ENCODE measurements at regions not wholly inside any gene's neighbourhood (a gene's known extent, or its start where the extent isn't known, plus 50 kb on each side); places are given as distances from the start of the nearest gene placed in this dataset.

GRCh38 chr3:99175276-99175812 is 273.8 kb upstream of the DCBLD2 start:
- no peak overlapping the region for H3K18ac ChIP-seq (ENCODE audit: low read length)
- H2BK5ac ChIP-seq (ENCODE audit: low read length) = no peak overlapping the region
- no peak overlapping the region for H3K4me3 ChIP-seq (ENCODE audit: low read length)
- H2AK5ac ChIP-seq (ENCODE audit: low read length) = no peak overlapping the region
- no peak overlapping the region for H3K4ac ChIP-seq (ENCODE audit: low read depth, low read length)
- H3K4me1 ChIP-seq (ENCODE audit: control insufficient read depth, low read depth, low read length) = peaks cover 1% of the 10 kb centered on the region
- H3K79me1 ChIP-seq (ENCODE audit: low read length) = no peaks in the 10 kb centered on the region
- no peak overlapping the region for H2BK15ac ChIP-seq (replicated peaks; ENCODE audit: low read depth)
- no peak overlapping the region for H3K9ac ChIP-seq (ENCODE audit: low read length)
- no peaks in the 10 kb centered on the region for H3K27me3 ChIP-seq (ENCODE audit: insufficient read depth, low read length, poor library complexity)
- no peak overlapping the region for H3K27ac ChIP-seq (ENCODE audit: low read depth, low read length)
- WGBS (ENCODE audit: extremely low coverage, insufficient coverage, low lambda C conversion rate) = no CpG with 5 or more reads among the region's 4 CpGs
- no peak overlapping the region for H2BK120ac ChIP-seq (ENCODE audit: low read depth, low read length)
- no peaks in the 10 kb centered on the region for H3K79me2 ChIP-seq (ENCODE audit: control insufficient read depth, insufficient read depth, low read length)
- no peak for DNase-seq
- no peak overlapping the region for H4K8ac ChIP-seq (ENCODE audit: low read depth, low read length)
- no peak overlapping the region for H4K5ac ChIP-seq (ENCODE audit: low read length)
- H3K4me2 ChIP-seq (ENCODE audit: low read length) = no peak overlapping the region
- H3K56ac ChIP-seq (ENCODE audit: low read length) = no peak overlapping the region
- no peaks in the 10 kb centered on the region for H3K36me3 ChIP-seq (ENCODE audit: control insufficient read depth, insufficient read depth, low read length)
- no peak overlapping the region for H3K23ac ChIP-seq (ENCODE audit: low read length)

GRCh38 chr3:99172736-99173657 is 271.5 kb upstream of the DCBLD2 start:
- H4K8ac ChIP-seq (ENCODE audit: low read depth, low read length) = no peak overlapping the region
- no CpG with 5 or more reads among the region's 5 CpGs for WGBS (ENCODE audit: extremely low coverage, insufficient coverage, low lambda C conversion rate)
- H3K36me3 ChIP-seq (ENCODE audit: control insufficient read depth, insufficient read depth, low read length) = no peaks in the 10 kb centered on the region
- no peak overlapping the region for H2AK5ac ChIP-seq (ENCODE audit: low read length)
- H3K9ac ChIP-seq (ENCODE audit: low read length) = no peak overlapping the region
- no peak overlapping the region for H3K4me3 ChIP-seq (ENCODE audit: low read length)
- no peak overlapping the region for H2BK15ac ChIP-seq (replicated peaks; ENCODE audit: low read depth)
- H4K5ac ChIP-seq (ENCODE audit: low read length) = no peak overlapping the region
- no peak overlapping the region for H3K18ac ChIP-seq (ENCODE audit: low read length)
- peak; percentile 85 for DNase-seq
- peak overlapping the region; percentile 30 for H3K56ac ChIP-seq (ENCODE audit: low read length)
- no peaks in the 10 kb centered on the region for H3K79me1 ChIP-seq (ENCODE audit: low read length)
- H3K27me3 ChIP-seq (ENCODE audit: insufficient read depth, low read length, poor library complexity) = no peaks in the 10 kb centered on the region
- H3K79me2 ChIP-seq (ENCODE audit: control insufficient read depth, insufficient read depth, low read length) = no peaks in the 10 kb centered on the region
- H3K27ac ChIP-seq (ENCODE audit: low read depth, low read length) = no peak overlapping the region
- no peak overlapping the region for H3K23ac ChIP-seq (ENCODE audit: low read length)
- no peak overlapping the region for H3K4me2 ChIP-seq (ENCODE audit: low read length)
- peaks cover 1% of the 10 kb centered on the region for H3K4me1 ChIP-seq (ENCODE audit: control insufficient read depth, low read depth, low read length)
- H2BK5ac ChIP-seq (ENCODE audit: low read length) = no peak overlapping the region
- H2BK120ac ChIP-seq (ENCODE audit: low read depth, low read length) = no peak overlapping the region
- no peak overlapping the region for H3K4ac ChIP-seq (ENCODE audit: low read depth, low read length)

GRCh38 chr3:99171800-99172199 is 270.3 kb upstream of the DCBLD2 start:
- Histone ChIP-seq H2BK5ac (ENCODE audit: low read length) (no peak overlapping the region), H3K23ac (ENCODE audit: low read length) (no peak overlapping the region), H2AK5ac (ENCODE audit: low read length) (no peak overlapping the region), H3K79me1 (ENCODE audit: low read length) (no peaks in the 10 kb centered on the region), H3K56ac (ENCODE audit: low read length) (no peak overlapping the region), H2BK15ac (replicated peaks; ENCODE audit: low read depth) (no peak overlapping the region), H3K18ac (ENCODE audit: low read length) (no peak overlapping the region), H3K27me3 (ENCODE audit: insufficient read depth, low read length, poor library complexity) (no peaks in the 10 kb centered on the region), H3K4me3 (ENCODE audit: low read length) (no peak overlapping the region), H3K4me2 (ENCODE audit: low read length) (no peak overlapping the region), H3K9ac (ENCODE audit: low read length) (no peak overlapping the region), H4K8ac (ENCODE audit: low read depth, low read length) (no peak overlapping the region), H3K27ac (ENCODE audit: low read depth, low read length) (no peak overlapping the region), H2BK120ac (ENCODE audit: low read depth, low read length) (no peak overlapping the region), H3K4me1 (ENCODE audit: control insufficient read depth, low read depth, low read length) (peaks cover 1% of the 10 kb centered on the region), H3K79me2 (ENCODE audit: control insufficient read depth, insufficient read depth, low read length) (no peaks in the 10 kb centered on the region), H3K4ac (ENCODE audit: low read depth, low read length) (no peak overlapping the region), H3K36me3 (ENCODE audit: control insufficient read depth, insufficient read depth, low read length) (no peaks in the 10 kb centered on the region), H4K5ac (ENCODE audit: low read length) (no peak overlapping the region)
- no CpG with 5 or more reads among the region's 4 CpGs for WGBS (ENCODE audit: extremely low coverage, insufficient coverage, low lambda C conversion rate)
- DNase-seq = no peak

GRCh38 chr3:99170867-99171517 is 269.5 kb upstream of the DCBLD2 start:
- Histone ChIP-seq H3K36me3 (ENCODE audit: control insufficient read depth, insufficient read depth, low read length) (no peaks in the 10 kb centered on the region), H3K4ac (ENCODE audit: low read depth, low read length) (no peak overlapping the region), H2BK15ac (replicated peaks; ENCODE audit: low read depth) (no peak overlapping the region), H4K8ac (ENCODE audit: low read depth, low read length) (no peak overlapping the region), H4K5ac (ENCODE audit: low read length) (no peak overlapping the region), H3K79me1 (ENCODE audit: low read length) (no peaks in the 10 kb centered on the region), H3K4me1 (ENCODE audit: control insufficient read depth, low read depth, low read length) (peaks cover 1% of the 10 kb centered on the region), H3K27me3 (ENCODE audit: insufficient read depth, low read length, poor library complexity) (no peaks in the 10 kb centered on the region), H2BK120ac (ENCODE audit: low read depth, low read length) (no peak overlapping the region), H2AK5ac (ENCODE audit: low read length) (no peak overlapping the region), H3K23ac (ENCODE audit: low read length) (no peak overlapping the region), H3K4me2 (ENCODE audit: low read length) (no peak overlapping the region), H3K27ac (ENCODE audit: low read depth, low read length) (no peak overlapping the region), H3K18ac (ENCODE audit: low read length) (no peak overlapping the region), H3K56ac (ENCODE audit: low read length) (no peak overlapping the region), H3K79me2 (ENCODE audit: control insufficient read depth, insufficient read depth, low read length) (no peaks in the 10 kb centered on the region), H3K4me3 (ENCODE audit: low read length) (no peak overlapping the region), H3K9ac (ENCODE audit: low read length) (no peak overlapping the region), H2BK5ac (ENCODE audit: low read length) (no peak overlapping the region)
- no CpG with 5 or more reads among the region's 6 CpGs for WGBS (ENCODE audit: extremely low coverage, insufficient coverage, low lambda C conversion rate)
- no peak for DNase-seq

GRCh38 chr3:99167071-99167470 is 265.6 kb upstream of the DCBLD2 start:
- H3K18ac ChIP-seq (ENCODE audit: low read length) = no peak overlapping the region
- H2BK120ac ChIP-seq (ENCODE audit: low read depth, low read length) = no peak overlapping the region
- H2BK5ac ChIP-seq (ENCODE audit: low read length) = no peak overlapping the region
- no peak overlapping the region for H3K23ac ChIP-seq (ENCODE audit: low read length)
- no peak overlapping the region for H3K56ac ChIP-seq (ENCODE audit: low read length)
- H2BK15ac ChIP-seq (replicated peaks; ENCODE audit: low read depth) = no peak overlapping the region
- no peak overlapping the region for H2AK5ac ChIP-seq (ENCODE audit: low read length)
- H3K36me3 ChIP-seq (ENCODE audit: control insufficient read depth, insufficient read depth, low read length) = no peaks in the 10 kb centered on the region
- no peak overlapping the region for H3K4me3 ChIP-seq (ENCODE audit: low read length)
- no peak for DNase-seq
- H3K4ac ChIP-seq (ENCODE audit: low read depth, low read length) = no peak overlapping the region
- H4K5ac ChIP-seq (ENCODE audit: low read length) = no peak overlapping the region
- H3K4me1 ChIP-seq (ENCODE audit: control insufficient read depth, low read depth, low read length) = no peaks in the 10 kb centered on the region
- H3K79me2 ChIP-seq (ENCODE audit: control insufficient read depth, insufficient read depth, low read length) = no peaks in the 10 kb centered on the region
- H3K4me2 ChIP-seq (ENCODE audit: low read length) = no peak overlapping the region
- H3K27me3 ChIP-seq (ENCODE audit: insufficient read depth, low read length, poor library complexity) = no peaks in the 10 kb centered on the region
- no peak overlapping the region for H4K8ac ChIP-seq (ENCODE audit: low read depth, low read length)
- H3K27ac ChIP-seq (ENCODE audit: low read depth, low read length) = no peak overlapping the region
- no peaks in the 10 kb centered on the region for H3K79me1 ChIP-seq (ENCODE audit: low read length)
- no peak overlapping the region for H3K9ac ChIP-seq (ENCODE audit: low read length)
